ENCODE measurements at regions not wholly inside any gene's neighbourhood (a gene's known extent, or its start where the extent isn't known, plus 50 kb on each side); places are given as distances from the start of the nearest gene placed in this dataset.

DNA sequence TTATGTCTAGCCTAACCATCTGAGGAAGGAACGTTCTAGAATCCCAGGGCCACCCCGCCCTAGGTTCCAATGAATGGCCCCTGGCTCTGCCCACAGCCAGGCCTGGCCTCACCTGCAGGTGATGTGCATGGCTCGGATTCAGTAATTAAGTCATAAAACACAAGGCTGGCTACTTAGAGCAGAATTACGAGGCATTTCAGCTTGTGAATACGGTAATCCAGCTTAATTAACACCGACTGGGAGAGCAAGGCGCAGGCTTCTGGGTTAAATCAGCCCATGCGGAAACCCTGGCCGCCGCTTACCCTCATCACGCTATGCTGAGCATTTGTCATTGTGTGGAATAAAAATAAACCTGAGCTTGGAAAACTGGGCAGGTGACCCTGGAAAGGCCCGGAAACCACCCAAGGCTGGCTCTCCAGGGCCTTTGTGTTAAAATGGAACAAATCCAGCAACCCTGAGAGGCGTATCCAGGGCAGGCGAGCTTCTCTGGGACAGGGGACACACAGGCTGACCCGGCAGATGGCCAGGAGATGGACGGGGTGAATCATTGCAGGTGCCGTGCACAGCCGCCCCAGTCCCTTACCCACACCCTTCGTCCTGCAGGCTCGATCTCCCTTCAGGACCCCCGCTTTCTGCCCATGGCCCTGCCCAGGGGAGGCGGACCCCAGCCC is 220.2 kb downstream of the CTTN start:
- Histone ChIP-seq H3K9ac (ENCODE audit: insufficient read depth, low read length) (no peak overlapping the region), H4K20me1 (ENCODE audit: control insufficient read depth, extremely low read depth, insufficient read depth, low read length) (no peaks in the 10 kb centered on the region), H3K27me3 (ENCODE audit: control insufficient read depth, insufficient read depth, low read length) (no peaks in the 10 kb centered on the region), H3K9me3 (ENCODE audit: control insufficient read depth, insufficient read depth, low read depth, low read length) (no peaks in the 10 kb centered on the region), H3K27ac (ENCODE audit: insufficient read depth, low read length) (no peak overlapping the region), H3K4me1 (ENCODE audit: control insufficient read depth, extremely low read depth, insufficient read depth, low read length) (no peaks in the 10 kb centered on the region), H3K4me3 (replicated peaks in 1 of 4; ENCODE audit: control extremely low read depth in 1 of 4, insufficient read depth in 1 of 4, low read depth in 3 of 4, low read length in 4 of 4) (no peak overlapping the region), H2AFZ (ENCODE audit: low read length) (no peak overlapping the region), H3K36me3 (ENCODE audit: control insufficient read depth, insufficient read depth, low read length) (no peaks in the 10 kb centered on the region), H3K79me2 (ENCODE audit: control insufficient read depth, insufficient read depth, low read length) (no peaks in the 10 kb centered on the region), H3K4me2 (ENCODE audit: extremely low read depth, insufficient read depth, low read length) (no peak overlapping the region)
- no peak for DNase-seq (ENCODE audit: low read depth in 2 of 2)
- no peak for TF ChIP-seq EZH2 (IDR thresholded peaks at IDR 0.05; ENCODE audit: low read length, missing control alignments)
- TF ChIP-seq, protein P1, sequence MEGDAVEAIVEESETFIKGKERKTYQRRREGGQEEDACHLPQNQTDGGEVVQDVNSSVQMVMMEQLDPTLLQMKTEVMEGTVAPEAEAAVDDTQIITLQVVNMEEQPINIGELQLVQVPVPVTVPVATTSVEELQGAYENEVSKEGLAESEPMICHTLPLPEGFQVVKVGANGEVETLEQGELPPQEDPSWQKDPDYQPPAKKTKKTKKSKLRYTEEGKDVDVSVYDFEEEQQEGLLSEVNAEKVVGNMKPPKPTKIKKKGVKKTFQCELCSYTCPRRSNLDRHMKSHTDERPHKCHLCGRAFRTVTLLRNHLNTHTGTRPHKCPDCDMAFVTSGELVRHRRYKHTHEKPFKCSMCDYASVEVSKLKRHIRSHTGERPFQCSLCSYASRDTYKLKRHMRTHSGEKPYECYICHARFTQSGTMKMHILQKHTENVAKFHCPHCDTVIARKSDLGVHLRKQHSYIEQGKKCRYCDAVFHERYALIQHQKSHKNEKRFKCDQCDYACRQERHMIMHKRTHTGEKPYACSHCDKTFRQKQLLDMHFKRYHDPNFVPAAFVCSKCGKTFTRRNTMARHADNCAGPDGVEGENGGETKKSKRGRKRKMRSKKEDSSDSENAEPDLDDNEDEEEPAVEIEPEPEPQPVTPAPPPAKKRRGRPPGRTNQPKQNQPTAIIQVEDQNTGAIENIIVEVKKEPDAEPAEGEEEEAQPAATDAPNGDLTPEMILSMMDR (conservative IDR thresholded peaks at IDR 0.05 in 1 of 2, IDR thresholded peaks at IDR 0.05 in 1 of 2; ENCODE audit: low read depth in 1 of 2, low read length in 2 of 2), result no peak

DNA sequence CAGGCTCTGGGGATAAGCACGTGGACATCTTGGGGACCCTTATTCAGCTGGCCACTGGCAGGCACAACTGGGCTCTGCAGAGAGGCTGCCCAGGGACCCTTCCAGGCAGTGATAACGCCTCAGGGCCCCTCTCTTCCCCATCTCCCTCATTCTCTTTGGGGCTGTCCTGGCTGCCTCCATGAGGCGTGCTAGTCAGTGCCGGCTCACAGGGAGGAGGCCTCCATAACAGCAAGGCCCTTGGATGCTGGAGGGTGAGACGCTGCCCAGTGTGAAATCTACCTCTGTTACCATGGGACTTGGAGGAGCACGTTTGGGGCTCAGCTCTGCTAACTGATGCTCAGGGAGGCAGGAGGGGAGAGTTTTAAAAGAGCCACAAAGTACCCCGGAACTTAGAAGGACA is 221.3 kb downstream of the CTTN start:
- Histone ChIP-seq H3K9ac (ENCODE audit: insufficient read depth, low read length) (no peak overlapping the region), H3K9me3 (ENCODE audit: control insufficient read depth, insufficient read depth, low read depth, low read length) (no peaks in the 10 kb centered on the region), H3K36me3 (ENCODE audit: control insufficient read depth, insufficient read depth, low read length) (no peaks in the 10 kb centered on the region), H2AFZ (ENCODE audit: low read length) (no peak overlapping the region), H3K4me1 (ENCODE audit: control insufficient read depth, extremely low read depth, insufficient read depth, low read length) (no peaks in the 10 kb centered on the region), H3K4me3 (replicated peaks in 1 of 4; ENCODE audit: control extremely low read depth in 1 of 4, insufficient read depth in 1 of 4, low read depth in 3 of 4, low read length in 4 of 4) (no peak overlapping the region), H3K79me2 (ENCODE audit: control insufficient read depth, insufficient read depth, low read length) (no peaks in the 10 kb centered on the region), H4K20me1 (ENCODE audit: control insufficient read depth, extremely low read depth, insufficient read depth, low read length) (no peaks in the 10 kb centered on the region), H3K4me2 (ENCODE audit: extremely low read depth, insufficient read depth, low read length) (no peak overlapping the region), H3K27ac (ENCODE audit: insufficient read depth, low read length) (no peak overlapping the region), H3K27me3 (ENCODE audit: control insufficient read depth, insufficient read depth, low read length) (no peaks in the 10 kb centered on the region)
- TF ChIP-seq, protein P1 (conservative IDR thresholded peaks at IDR 0.05 in 1 of 2, IDR thresholded peaks at IDR 0.05 in 1 of 2; ENCODE audit: low read depth in 1 of 2, low read length in 2 of 2), result no peak
- no peak for TF ChIP-seq EZH2 (IDR thresholded peaks at IDR 0.05; ENCODE audit: low read length, missing control alignments)
- DNase-seq (ENCODE audit: low read depth in 2 of 2), result no peak

DNA sequence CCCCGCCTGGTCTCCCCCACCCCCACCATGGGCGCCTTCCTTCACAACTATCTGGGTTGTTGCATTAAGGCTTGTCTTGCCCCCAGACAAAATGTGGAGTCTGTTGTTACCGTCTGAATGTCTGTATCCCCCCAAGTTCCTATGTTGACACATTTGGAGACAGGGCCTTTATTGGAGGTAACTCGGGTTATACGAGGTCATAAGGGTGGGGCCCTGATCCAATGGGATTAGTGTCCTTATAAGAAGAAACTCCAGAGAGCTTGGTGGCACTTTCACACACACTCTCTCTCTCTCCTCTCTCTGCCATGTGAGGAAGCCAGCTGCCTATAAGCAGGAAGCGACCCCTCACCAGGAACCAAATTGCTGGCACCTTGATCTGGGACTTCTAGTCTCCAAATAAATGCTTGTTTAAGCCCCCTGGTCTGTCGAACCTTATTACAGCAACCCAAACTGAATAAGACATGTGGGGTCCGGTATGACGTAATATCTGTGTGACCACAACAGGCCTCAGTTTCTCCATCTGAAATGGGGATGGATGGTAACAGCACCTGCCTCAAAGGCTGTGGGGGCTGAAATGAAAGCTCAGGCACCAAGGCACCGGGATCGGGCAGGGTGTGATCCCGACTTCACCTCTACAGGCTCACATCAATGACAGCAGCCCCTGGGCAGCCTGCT is 222.3 kb downstream of the CTTN start:
- H3K27me3 ChIP-seq (ENCODE audit: control insufficient read depth, insufficient read depth, low read length), result no peaks in the 10 kb centered on the region
- H3K4me3 ChIP-seq (replicated peaks in 1 of 4; ENCODE audit: control extremely low read depth in 1 of 4, insufficient read depth in 1 of 4, low read depth in 3 of 4, low read length in 4 of 4), result no peak overlapping the region
- H3K27ac ChIP-seq (ENCODE audit: insufficient read depth, low read length), result no peak overlapping the region
- H3K9ac ChIP-seq (ENCODE audit: insufficient read depth, low read length), result no peak overlapping the region
- no peak overlapping the region for H2AFZ ChIP-seq (ENCODE audit: low read length)
- no peak for DNase-seq (ENCODE audit: low read depth in 2 of 2)
- H3K79me2 ChIP-seq (ENCODE audit: control insufficient read depth, insufficient read depth, low read length), result no peaks in the 10 kb centered on the region
- H3K4me1 ChIP-seq (ENCODE audit: control insufficient read depth, extremely low read depth, insufficient read depth, low read length), result no peaks in the 10 kb centered on the region
- no peaks in the 10 kb centered on the region for H3K36me3 ChIP-seq (ENCODE audit: control insufficient read depth, insufficient read depth, low read length)
- no peak for TF ChIP-seq EZH2 (IDR thresholded peaks at IDR 0.05; ENCODE audit: low read length, missing control alignments)
- TF ChIP-seq, protein P1 (conservative IDR thresholded peaks at IDR 0.05 in 1 of 2, IDR thresholded peaks at IDR 0.05 in 1 of 2; ENCODE audit: low read depth in 1 of 2, low read length in 2 of 2), result no peak
- H3K4me2 ChIP-seq (ENCODE audit: extremely low read depth, insufficient read depth, low read length), result no peak overlapping the region
- no peaks in the 10 kb centered on the region for H3K9me3 ChIP-seq (ENCODE audit: control insufficient read depth, insufficient read depth, low read depth, low read length)
- no peaks in the 10 kb centered on the region for H4K20me1 ChIP-seq (ENCODE audit: control insufficient read depth, extremely low read depth, insufficient read depth, low read length)
